ENCODE measurements at regions not wholly inside any gene's neighbourhood (a gene's known extent, or its start where the extent isn't known, plus 50 kb on each side); places are given as distances from the start of the nearest gene placed in this dataset.

- TF ChIP-seq, protein P1, sequence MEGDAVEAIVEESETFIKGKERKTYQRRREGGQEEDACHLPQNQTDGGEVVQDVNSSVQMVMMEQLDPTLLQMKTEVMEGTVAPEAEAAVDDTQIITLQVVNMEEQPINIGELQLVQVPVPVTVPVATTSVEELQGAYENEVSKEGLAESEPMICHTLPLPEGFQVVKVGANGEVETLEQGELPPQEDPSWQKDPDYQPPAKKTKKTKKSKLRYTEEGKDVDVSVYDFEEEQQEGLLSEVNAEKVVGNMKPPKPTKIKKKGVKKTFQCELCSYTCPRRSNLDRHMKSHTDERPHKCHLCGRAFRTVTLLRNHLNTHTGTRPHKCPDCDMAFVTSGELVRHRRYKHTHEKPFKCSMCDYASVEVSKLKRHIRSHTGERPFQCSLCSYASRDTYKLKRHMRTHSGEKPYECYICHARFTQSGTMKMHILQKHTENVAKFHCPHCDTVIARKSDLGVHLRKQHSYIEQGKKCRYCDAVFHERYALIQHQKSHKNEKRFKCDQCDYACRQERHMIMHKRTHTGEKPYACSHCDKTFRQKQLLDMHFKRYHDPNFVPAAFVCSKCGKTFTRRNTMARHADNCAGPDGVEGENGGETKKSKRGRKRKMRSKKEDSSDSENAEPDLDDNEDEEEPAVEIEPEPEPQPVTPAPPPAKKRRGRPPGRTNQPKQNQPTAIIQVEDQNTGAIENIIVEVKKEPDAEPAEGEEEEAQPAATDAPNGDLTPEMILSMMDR (IDR thresholded peaks at IDR 0.05): no peak
- TF ChIP-seq POLR2A (IDR thresholded peaks at IDR 0.05) (no peak), EP300 (IDR thresholded peaks at IDR 0.05) (no peak)
Measured at GRCh38 chr1:820962-821361, 102.8 kb upstream of the SAMD11 start.
